NCI-H1694 (cell line): ENCODE measurements at regions not wholly inside any gene's neighbourhood (a gene's known extent, or its start where the extent isn't known, plus 50 kb on each side); places are given as distances from the start of the nearest gene placed in this dataset.
"Not testable (repeated sequence)": the region's sequence is repeated elsewhere in the genome, so short reads cannot be mapped to it uniquely, and the experiment has no call there.

Source experiments
- DNase-seq: peaks from one replicate; lab custom pipeline; 2025; lab: John Stamatoyannopoulos, UW

DNA sequence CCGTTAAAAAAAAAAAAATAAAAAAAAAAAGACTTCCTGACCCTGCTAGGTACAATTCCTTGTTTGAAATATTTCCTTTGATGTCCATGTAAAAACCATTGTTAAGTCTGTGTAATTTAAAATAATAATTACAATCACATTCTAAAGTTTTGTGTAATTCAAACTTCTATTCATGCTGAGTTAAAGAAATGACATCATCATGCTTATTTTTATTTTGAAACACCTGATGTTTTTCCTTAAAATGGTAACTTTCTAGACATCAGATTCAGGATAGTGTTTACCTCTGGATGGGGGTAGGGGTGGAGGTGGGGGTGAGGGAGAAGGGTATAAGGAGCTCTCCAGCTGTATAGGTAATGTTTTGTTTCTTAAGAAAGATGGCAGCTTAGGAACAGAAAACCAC lies 92.8 kb downstream of the ADCYAP1 start:
- no peak for DNase-seq

- DNase-seq = no peak
Observed at GRCh38 chr18:998936-999335, 94.3 kb downstream of the ADCYAP1 start.

GRCh38 chr18:1002653-1003178 lies 98.0 kb downstream of the ADCYAP1 start:
- no peak for DNase-seq

DNA sequence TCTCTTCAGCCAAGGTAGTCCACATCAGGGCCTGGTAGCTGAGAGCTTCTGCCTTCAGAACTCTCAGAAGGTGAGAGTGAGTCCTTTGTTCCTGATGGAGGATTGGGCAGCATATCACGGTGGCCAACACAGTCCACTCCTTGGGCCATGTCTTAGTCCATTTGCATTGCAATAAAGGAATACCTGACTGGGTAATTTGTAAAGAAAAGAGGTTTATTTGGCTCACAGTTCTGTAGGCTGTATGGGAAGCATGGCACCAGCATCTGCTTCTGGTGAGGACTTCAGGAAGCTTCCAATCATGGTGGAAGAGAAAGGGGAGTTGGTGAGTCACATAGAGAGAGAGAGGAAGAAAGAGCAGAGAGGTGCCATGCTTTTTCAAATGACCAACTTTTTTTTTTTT lies 98.8 kb downstream of the ADCYAP1 start:
- DNase-seq = no peak

GRCh38 chr18:1006304-1006703 lies 101.6 kb downstream of the ADCYAP1 start:
- no peak for DNase-seq

GRCh38 chr18:1006965-1007364 lies 102.3 kb downstream of the ADCYAP1 start:
- DNase-seq = no peak

DNA sequence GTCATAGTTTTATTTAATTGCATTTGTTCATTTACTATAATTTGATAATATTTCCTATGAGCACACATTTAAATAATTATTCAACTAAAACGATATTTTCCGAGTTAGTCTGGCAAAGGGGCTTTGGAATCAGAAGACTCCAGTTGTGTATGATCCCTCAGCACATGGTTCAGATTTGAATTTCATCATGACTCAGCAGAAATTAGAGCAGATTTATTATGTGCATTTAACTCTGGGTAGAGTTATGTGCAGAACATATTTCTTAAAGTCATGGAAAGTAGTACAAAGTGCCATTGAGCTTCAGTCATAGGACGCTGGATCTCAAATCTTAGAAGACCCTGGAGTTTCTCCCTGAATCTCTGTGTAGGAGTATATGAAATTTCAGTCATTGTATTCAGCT lies 106.7 kb downstream of the ADCYAP1 start:
- DNase-seq = no peak

GRCh38 chr18:1012775-1013174 lies 108.1 kb downstream of the ADCYAP1 start:
- no peak for DNase-seq

- DNase-seq = no peak
Observed at GRCh38 chr18:1013951-1014350, 109.3 kb downstream of the ADCYAP1 start.

DNA sequence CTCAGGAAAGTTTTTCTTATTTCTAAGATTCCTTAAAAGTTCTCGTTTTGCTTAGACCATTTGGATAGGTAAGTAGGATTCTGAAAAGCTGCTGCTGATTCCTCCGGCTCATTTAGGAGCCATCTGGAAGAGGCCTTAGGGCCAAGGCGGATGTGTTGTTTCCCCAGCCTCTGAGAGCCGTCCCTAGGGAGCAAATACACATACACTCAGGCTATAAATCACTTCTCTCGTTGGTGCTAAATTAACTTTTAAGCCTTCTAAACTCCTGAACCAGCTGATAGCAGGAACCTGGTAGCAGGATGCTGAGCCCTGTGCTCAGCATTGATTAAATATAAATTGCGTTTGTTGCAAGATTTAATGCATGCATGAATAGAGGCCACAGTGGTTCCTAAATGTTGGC lies 109.8 kb downstream of the ADCYAP1 start:
- DNase-seq = peak; percentile 41

- no peak for DNase-seq
Observed at GRCh38 chr18:1014951-1015624, 110.4 kb downstream of the ADCYAP1 start.

GRCh38 chr18:1015777-1016176 lies 111.1 kb downstream of the ADCYAP1 start:
- DNase-seq = no peak

DNA sequence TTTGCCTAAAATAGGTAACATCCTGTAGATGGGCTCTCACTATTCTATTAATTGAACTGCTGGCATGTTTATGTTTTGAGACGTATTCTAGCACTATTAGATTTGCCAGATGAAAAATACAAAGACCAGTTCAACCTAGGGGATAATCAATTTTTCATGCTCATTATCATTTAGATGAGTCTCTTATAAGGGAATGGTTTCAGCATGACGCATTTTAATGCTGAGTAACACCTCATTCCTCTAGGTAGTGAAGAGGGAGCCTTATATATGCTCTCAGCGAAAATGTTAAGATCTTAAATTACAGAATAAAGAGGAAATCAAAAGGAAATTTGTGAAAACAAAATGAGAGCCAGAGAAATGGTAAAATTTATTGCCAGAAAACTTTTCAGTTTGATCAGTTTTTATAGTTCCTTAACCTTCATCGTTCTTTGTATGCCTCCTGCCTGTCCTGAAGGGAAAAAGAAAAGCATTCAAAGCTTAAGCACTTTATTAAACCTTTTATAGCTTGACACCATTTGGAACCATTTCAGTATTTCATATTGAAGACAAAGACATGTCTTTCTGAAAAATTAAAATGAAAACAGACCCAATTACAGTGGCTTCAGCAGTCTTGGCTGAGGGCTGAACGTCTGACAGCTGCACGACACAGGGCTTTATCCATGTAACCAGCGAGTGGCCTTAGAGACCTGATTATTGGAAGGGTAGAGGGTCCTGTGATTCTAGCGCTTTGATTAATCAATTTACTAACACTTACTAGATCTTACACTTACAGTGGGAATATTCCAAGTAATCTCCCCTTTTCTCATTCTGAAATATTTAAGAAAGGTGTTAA lies 112.8 kb downstream of the ADCYAP1 start:
- no peak for DNase-seq

DNA sequence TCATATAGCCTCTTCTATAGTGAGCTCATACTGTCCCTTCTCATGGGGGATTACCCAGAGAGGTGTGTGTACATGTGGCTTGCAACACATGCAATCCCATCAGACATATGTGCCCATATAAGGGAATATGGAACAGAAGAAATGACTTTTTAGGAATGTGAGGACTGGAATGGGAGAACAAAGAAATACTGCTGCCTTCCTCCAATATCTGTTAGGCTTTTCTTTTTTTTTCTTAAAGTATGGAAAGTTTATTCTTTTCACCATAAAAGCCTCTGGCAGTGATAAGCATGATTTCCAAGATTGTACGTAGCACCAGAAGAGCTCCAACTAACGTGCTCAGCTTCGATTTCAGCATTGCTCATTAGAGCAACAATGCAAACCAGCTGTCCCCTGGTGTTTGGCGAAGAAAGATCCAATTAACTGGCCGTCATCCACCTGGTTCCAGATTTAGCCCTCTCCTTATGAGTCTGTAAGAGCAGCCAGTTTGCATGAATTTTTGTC lies 113.6 kb downstream of the ADCYAP1 start:
- peak; percentile 47 for DNase-seq

DNA sequence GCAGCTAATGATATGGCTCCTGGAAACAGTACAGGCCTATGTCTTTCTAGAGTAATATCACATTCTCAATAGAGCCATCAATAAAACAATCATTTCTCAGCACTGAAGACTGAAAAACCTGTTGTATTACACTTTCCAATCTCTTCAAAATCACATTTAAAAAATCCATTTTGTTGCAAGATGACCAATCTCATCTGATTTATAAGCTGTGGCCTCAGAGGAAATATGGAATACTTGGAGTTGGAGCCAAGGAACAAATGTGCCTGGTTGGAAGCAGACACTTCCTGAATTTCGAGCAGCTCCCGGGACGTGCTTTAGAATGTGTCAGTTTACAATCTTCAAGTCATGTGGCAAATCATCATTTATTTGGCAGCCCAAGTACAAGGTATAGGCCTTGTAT lies 114.5 kb downstream of the ADCYAP1 start:
- DNase-seq = no peak

- DNase-seq = no peak
Observed at GRCh38 chr18:1020731-1021344, 116.2 kb downstream of the ADCYAP1 start.

- no peak for DNase-seq
Observed at GRCh38 chr18:1026930-1027329, 122.3 kb downstream of the ADCYAP1 start.

DNA sequence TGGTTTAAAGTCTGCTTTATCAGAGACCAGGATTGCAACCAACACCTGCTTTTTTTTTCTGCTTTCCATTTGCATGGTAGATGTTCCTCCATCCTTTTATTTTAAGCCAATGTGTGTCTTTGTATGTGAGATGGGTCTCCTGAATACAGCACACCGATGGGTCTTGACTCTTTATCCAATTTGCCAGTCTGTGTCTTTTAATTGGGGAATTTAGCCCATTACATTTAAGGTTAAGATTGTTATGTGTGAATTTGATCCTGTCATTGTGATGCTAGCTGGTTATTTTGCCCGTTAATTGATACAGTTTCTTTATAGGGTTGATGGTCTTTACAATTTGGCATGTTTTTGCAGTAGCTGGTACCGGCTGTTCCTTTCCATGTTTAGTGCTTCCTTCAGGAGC lies 128.4 kb downstream of the ADCYAP1 start:
- DNase-seq = not testable (repeated sequence)

- DNase-seq = no peak
Observed at GRCh38 chr18:1034971-1035370, 130.3 kb downstream of the ADCYAP1 start.

- DNase-seq = no peak
Observed at GRCh38 chr18:1036926-1037325, 132.3 kb downstream of the ADCYAP1 start.

- DNase-seq = no peak
Observed at GRCh38 chr18:1037776-1038175, 133.1 kb downstream of the ADCYAP1 start.

DNA sequence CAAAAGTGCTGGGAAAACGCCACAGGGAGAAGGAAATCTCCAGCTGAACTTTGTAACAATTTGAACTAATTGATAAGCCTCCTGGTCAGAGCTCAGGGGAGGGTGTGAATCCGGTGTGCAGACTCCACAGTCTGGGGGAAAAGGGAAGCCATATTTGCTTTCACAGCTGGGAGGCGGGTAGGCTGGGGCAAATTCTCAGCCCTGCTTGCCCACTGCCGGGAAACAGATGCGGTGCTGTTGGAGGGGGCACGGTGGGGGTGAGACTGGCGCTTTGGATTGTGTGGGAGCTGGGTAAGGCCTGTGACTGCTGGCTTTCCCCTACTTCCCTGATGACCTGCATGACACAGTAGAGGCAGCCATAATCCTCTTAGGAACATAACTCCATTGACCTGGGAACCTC lies 134.8 kb downstream of the ADCYAP1 start:
- no peak for DNase-seq

- DNase-seq = not testable (repeated sequence)
Observed at GRCh38 chr18:1043039-1043438, 138.4 kb downstream of the ADCYAP1 start.
